OCI-LY3 (cell line): ENCODE measurements at regions not wholly inside any gene's neighbourhood (a gene's known extent, or its start where the extent isn't known, plus 50 kb on each side); places are given as distances from the start of the nearest gene placed in this dataset.

ENCODE experiments used
- CTCF ChIP-seq: fragments of 200-600, 300-600 bp; sonication (generic); IDR thresholded peaks from 2 replicates; pipeline ENCODE4 v1.5.1; 2014; ENCODE audit warnings: antibody characterized with exemption, low read length, low read depth
- EZH2phosphoT487 ChIP-seq: fragments of 200-600 bp; shearing (Covaris generic); IDR thresholded peaks from 2 replicates; pipeline ENCODE4 v1.6.1; 2018; ENCODE audit warnings: antibody characterized with exemption, mixed run types, low read depth

- TF ChIP-seq CTCF = no peak
- TF ChIP-seq EZH2phosphoT487 = no peak
Observed at GRCh38 chr13:109924376-109924775, 138.0 kb upstream of the IRS2 start.
